HCT116 (cell line): ENCODE measurements at regions not wholly inside any gene's neighbourhood (a gene's known extent, or its start where the extent isn't known, plus 50 kb on each side); places are given as distances from the start of the nearest gene placed in this dataset.

Source experiments
- ATAC-seq: fragments of 200-7000 bp; cut with Tn5 transposase; 2 replicates; pipeline ENCODE4 v1.9.1; 2020; ENCODE audit warnings: mild to moderate bottlenecking, moderate library complexity
- BruUV-seq: library from RNA; stranded (reverse); fragments of 400-500 nt; replicated peaks from 2 replicates; lab custom pipeline; 2021; lab: Mats Ljungman, UMichigan
- CTCF ChIA-PET: fragments of 300-600 bp; sonication (Branson Sonifier 250); formaldehyde crosslinking; loops from one replicate; lab custom pipeline; 2021; ENCODE audit warnings: antibody characterized with exemption; lab: Charles Lee
- POLR2A ChIA-PET: fragments of 300-600, 350-600 bp; sonication (Branson Sonifier 250); formaldehyde crosslinking; loops from one replicate; lab custom pipeline; 2021; ENCODE audit warnings: antibody characterized with exemption; lab: Charles Lee
- RAD21 ChIA-PET, 2 experiments: fragments of 300-600 bp; sonication (Branson Sonifier 250); formaldehyde crosslinking; loops; one replicate each; lab custom pipeline; 2023; ENCODE audit warnings: low total read pairs in 2 of 2; ENCODE audit not compliant: uncharacterized antibody in 2 of 2, unreplicated experiment in 2 of 2, low non-redundant PET in 1 of 2; lab: Charles Lee
- DNase-seq: peaks from one replicate; pipeline ENCODE4 v3.0.0-alpha.2; 2010; ENCODE audit warnings: low read depth, low spot score
- H2AFZ ChIP-seq: fragments of 200-600 bp; shearing (Covaris generic), sonication (generic); 2 replicates; pipeline ENCODE4 v1.6.1; 2017; ENCODE audit warnings: low read depth, mixed run types, mixed read lengths, antibody characterized with exemption, low read length; ENCODE audit not compliant: poor library complexity, severe bottlenecking
- H3K27ac ChIP-seq: 2 replicates; pipeline ENCODE4 v1.5.1; 2012; ENCODE audit warnings: low read depth, low read length
- H3K27me3 ChIP-seq: fragments of 200-600 bp; sonication (generic); 2 replicates; pipeline ENCODE4 v1.6.1; 2016; ENCODE audit warnings: mixed run types, low read length, mixed read lengths; ENCODE audit not compliant: insufficient read depth
- H3K36me3 ChIP-seq, 2 experiments: fragments of 200-500 bp in 1 of 2; fragments of 200-600 bp in 1 of 2; sonication (Bioruptor generic) in 1 of 2; sonication (generic) in 1 of 2; 2 replicates each; pipeline versions ENCODE4 v1.5.1 to v1.6.1; 2014 to 2016; ENCODE audit warnings: low read length in 2 of 2, inconsistent platforms in 1 of 2, mixed read lengths in 1 of 2, mixed run types in 1 of 2; ENCODE audit not compliant: insufficient read depth in 2 of 2, control insufficient read depth in 1 of 2
- H3K4me1 ChIP-seq, 2 experiments: fragments of 200-600 bp in 1 of 2; sonication (generic) in 1 of 2; 2 replicates each; pipeline versions ENCODE4 v1.5.1 to v1.6.1; 2012 to 2017; ENCODE audit warnings: low read length in 2 of 2, inconsistent platforms in 1 of 2, mild to moderate bottlenecking in 1 of 2, mixed read lengths in 1 of 2, mixed run types in 1 of 2, moderate library complexity in 1 of 2; ENCODE audit not compliant: insufficient read depth in 2 of 2, control insufficient read depth in 1 of 2
- H3K4me2 ChIP-seq: fragments of 200-600 bp; sonication (generic); 2 replicates; pipeline ENCODE4 v1.6.1; 2017; ENCODE audit warnings: mixed run types, low read length, mixed read lengths
- H3K4me3 ChIP-seq, 2 experiments: fragments of 200-600 bp in 1 of 2; sonication (generic) in 1 of 2; replicated peaks in 1 of 2; 2 replicates each; pipeline ENCODE4 v1.5.1; 2011 to 2016; ENCODE audit warnings: low read length in 2 of 2, control low read depth in 1 of 2, low read depth in 1 of 2, mild to moderate bottlenecking in 1 of 2, mixed read lengths in 1 of 2, mixed run types in 1 of 2
- H3K79me2 ChIP-seq: fragments of 200-600 bp; sonication (generic); 2 replicates; pipeline ENCODE4 v1.6.1; 2017; ENCODE audit warnings: mild to moderate bottlenecking, mixed run types, low read length, moderate library complexity, mixed read lengths; ENCODE audit not compliant: insufficient read depth
- H3K9ac ChIP-seq: fragments of 200-600 bp; sonication (generic); 2 replicates; pipeline ENCODE4 v1.6.1; 2016; ENCODE audit warnings: low read length, mixed read lengths
- H3K9me2 ChIP-seq: fragments of 200-600 bp; sonication (generic), shearing (Covaris generic); 2 replicates; pipeline ENCODE4 v1.6.1; 2017; ENCODE audit warnings: mixed run types, mild to moderate bottlenecking, moderate library complexity; ENCODE audit not compliant: insufficient read depth
- H3K9me3 ChIP-seq, 2 experiments: fragments of 200-500 bp in 1 of 2; fragments of 200-600 bp in 1 of 2; sonication (Bioruptor generic) in 1 of 2; sonication (generic) in 1 of 2; 2 replicates each; pipeline ENCODE4 v1.6.1; 2014 to 2017; ENCODE audit warnings: low read length in 2 of 2, mixed read lengths in 2 of 2, inconsistent platforms in 1 of 2, low read depth in 1 of 2, mild to moderate bottlenecking in 1 of 2, mixed run types in 1 of 2, moderate library complexity in 1 of 2; ENCODE audit not compliant: control insufficient read depth in 1 of 2, insufficient read depth in 1 of 2
- H4K20me1 ChIP-seq: fragments of 200-600 bp; sonication (generic), shearing (Covaris generic); 2 replicates; pipeline ENCODE4 v1.6.1; 2017; ENCODE audit warnings: mixed run types, mild to moderate bottlenecking, moderate library complexity; ENCODE audit not compliant: insufficient read depth
- CBX3 ChIP-seq: IDR thresholded peaks from 2 replicates; pipeline ENCODE4 v1.6.1; 2012; ENCODE audit warnings: low read depth
- EZH2 ChIP-seq: fragments of 200-600 bp; sonication (generic); IDR thresholded peaks from 2 replicates; pipeline ENCODE4 v1.6.1; 2017; ENCODE audit warnings: antibody characterized with exemption, mixed run types
- EZH2phosphoT487 ChIP-seq: fragments of 200-600 bp; IDR thresholded peaks from 2 replicates; pipeline ENCODE4 v1.6.1; 2018; ENCODE audit warnings: antibody characterized with exemption, borderline replicate concordance
- FOSL1 ChIP-seq: IDR thresholded peaks from 2 replicates; pipeline ENCODE4 v1.6.1; 2012; ENCODE audit warnings: low read depth
- JUND ChIP-seq: IDR thresholded peaks from 2 replicates; pipeline ENCODE4 v1.6.1; 2012
- POLR2A ChIP-seq: IDR thresholded peaks from 2 replicates; pipeline ENCODE4 v1.7.0; 2011; ENCODE audit warnings: borderline replicate concordance; ENCODE audit not compliant: insufficient read depth, insufficient read length; ENCODE audit errors: extremely low read depth
- POLR2AphosphoS5 ChIP-seq: IDR thresholded peaks from 2 replicates; pipeline ENCODE4 v1.6.1; 2011; ENCODE audit warnings: mild to moderate bottlenecking, low read depth, low read length, moderate library complexity
- SP1 ChIP-seq: IDR thresholded peaks from 2 replicates; pipeline ENCODE4 v1.6.1; 2012; ENCODE audit warnings: low read depth
- ZFX ChIP-seq: fragments of 450-650 bp; IDR thresholded peaks from 2 replicates; pipeline ENCODE4 v1.6.1; 2017
- intact Hi-C: fragments of 100-400 bp; cut with micrococcal nuclease; formaldehyde crosslinking; loops from 2 replicates; pipeline ENCODE4 v1.10.0; 2022
- TF ChIP-seq, protein P1 (sequence below): IDR thresholded peaks from 2 replicates; pipeline ENCODE4 v1.6.1; 2012; ENCODE audit warnings: low read depth
- TF ChIP-seq, protein P2 (sequence below), 3 experiments: fragments of 200-600 bp in 1 of 3; sonication (generic) in 1 of 3; IDR thresholded peaks in 2 of 3; conservative IDR thresholded peaks in 1 of 3; 2 replicates each; pipeline ENCODE4 v1.5.1; 2012 to 2017; ENCODE audit warnings: low read depth in 2 of 3, low read length in 2 of 3, antibody characterized with exemption in 1 of 3, borderline replicate concordance in 1 of 3, control low read depth in 1 of 3, mild to moderate bottlenecking in 1 of 3, mixed read lengths in 1 of 3, mixed run types in 1 of 3, moderate library complexity in 1 of 3; ENCODE audit not compliant: insufficient read depth in 1 of 3
- TF ChIP-seq, protein P3 (sequence below): IDR thresholded peaks from 2 replicates; pipeline ENCODE4 v1.6.1; 2011; ENCODE audit warnings: mild to moderate bottlenecking, low read length, moderate library complexity; ENCODE audit not compliant: insufficient replicate concordance; ENCODE audit errors: extremely low read depth
- TF ChIP-seq, protein P4 (sequence below): IDR thresholded peaks from 2 replicates; pipeline ENCODE4 v1.6.1; 2012
- TF ChIP-seq, protein P5 (sequence below): IDR thresholded peaks from 2 replicates; pipeline ENCODE4 v1.6.1; 2012

DNA sequence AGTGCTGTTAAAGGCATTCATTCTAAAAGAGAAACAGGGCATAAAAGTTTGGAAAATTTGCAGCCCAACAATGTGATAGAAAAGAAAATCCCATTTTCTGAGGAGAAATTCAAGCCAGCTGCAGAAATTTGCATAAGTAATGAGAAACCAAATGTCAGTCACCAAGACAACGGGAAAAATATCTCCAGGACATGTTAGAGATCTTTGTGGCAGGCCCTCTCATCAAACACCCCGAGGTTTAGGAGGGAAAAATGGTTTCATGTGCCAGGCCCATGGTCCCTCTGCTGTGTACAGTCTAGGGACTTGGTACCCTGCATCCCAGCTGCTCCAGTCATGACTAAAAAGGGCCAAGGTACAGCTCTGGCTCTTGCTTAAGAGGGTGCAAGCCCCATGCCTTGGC, 251.0 kb upstream of the FAR2 start:
- H2AFZ ChIP-seq = no peak overlapping the region
- H3K9me3 ChIP-seq = no peaks in the 10 kb centered on the region; a peak in 1 of 4 replicates
- ChIA-PET RAD21 (no interaction called here), POLR2A (no interaction called here), CTCF (no interaction called here)
- H3K4me1 ChIP-seq = no peaks in the 10 kb centered on the region
- no peak overlapping the region for H3K4me2 ChIP-seq
- no peaks in the 10 kb centered on the region for H3K79me2 ChIP-seq
- no peaks in the 10 kb centered on the region for H3K36me3 ChIP-seq
- no peaks in the 10 kb centered on the region for H4K20me1 ChIP-seq
- TF ChIP-seq SP1 = no peak
- no peaks in the 10 kb centered on the region for H3K9me2 ChIP-seq
- DNase-seq (no peak), ATAC-seq (no peak)
- H3K27ac ChIP-seq = no peak overlapping the region
- H3K9ac ChIP-seq = no peak overlapping the region
- no peak overlapping the region for H3K4me3 ChIP-seq
- BruUV-seq = no TSS peak
- intact Hi-C loops = no loop called here
- H3K27me3 ChIP-seq = no peaks in the 10 kb centered on the region

DNA sequence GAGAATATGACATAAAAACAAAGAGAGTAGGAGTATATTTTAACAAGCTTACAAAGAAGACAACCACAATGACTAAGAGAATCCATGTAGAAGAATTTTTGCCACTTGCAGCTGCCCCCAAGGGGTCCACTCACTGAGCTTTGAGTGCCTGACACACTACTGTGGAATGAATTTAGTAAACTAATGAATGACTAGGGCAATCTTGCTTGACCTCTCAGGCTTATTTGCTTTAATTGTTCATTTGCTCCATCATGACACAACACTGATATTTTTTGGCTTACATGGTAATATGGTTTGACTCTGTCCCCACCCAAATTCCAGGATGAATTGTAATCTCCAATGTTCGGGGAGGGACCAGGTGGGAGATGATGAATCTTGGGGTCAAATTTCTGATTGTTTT, 249.1 kb upstream of the FAR2 start:
- no peaks in the 10 kb centered on the region; a peak in 1 of 4 replicates for H3K9me3 ChIP-seq
- no peaks in the 10 kb centered on the region for H3K9me2 ChIP-seq
- ATAC-seq (no peak), DNase-seq (no peak)
- no peaks in the 10 kb centered on the region for H3K36me3 ChIP-seq
- no peak overlapping the region for H3K9ac ChIP-seq
- no peak overlapping the region for H2AFZ ChIP-seq
- H4K20me1 ChIP-seq = no peaks in the 10 kb centered on the region
- H3K79me2 ChIP-seq = no peaks in the 10 kb centered on the region
- H3K4me2 ChIP-seq = no peak overlapping the region
- ChIA-PET CTCF (no interaction called here), POLR2A (no interaction called here), RAD21 (no interaction called here)
- H3K27me3 ChIP-seq = no peaks in the 10 kb centered on the region
- no peak overlapping the region for H3K27ac ChIP-seq
- BruUV-seq = no TSS peak
- H3K4me1 ChIP-seq = no peaks in the 10 kb centered on the region
- no peak overlapping the region for H3K4me3 ChIP-seq
- intact Hi-C loops = no loop called here
- TF ChIP-seq, protein P1, sequence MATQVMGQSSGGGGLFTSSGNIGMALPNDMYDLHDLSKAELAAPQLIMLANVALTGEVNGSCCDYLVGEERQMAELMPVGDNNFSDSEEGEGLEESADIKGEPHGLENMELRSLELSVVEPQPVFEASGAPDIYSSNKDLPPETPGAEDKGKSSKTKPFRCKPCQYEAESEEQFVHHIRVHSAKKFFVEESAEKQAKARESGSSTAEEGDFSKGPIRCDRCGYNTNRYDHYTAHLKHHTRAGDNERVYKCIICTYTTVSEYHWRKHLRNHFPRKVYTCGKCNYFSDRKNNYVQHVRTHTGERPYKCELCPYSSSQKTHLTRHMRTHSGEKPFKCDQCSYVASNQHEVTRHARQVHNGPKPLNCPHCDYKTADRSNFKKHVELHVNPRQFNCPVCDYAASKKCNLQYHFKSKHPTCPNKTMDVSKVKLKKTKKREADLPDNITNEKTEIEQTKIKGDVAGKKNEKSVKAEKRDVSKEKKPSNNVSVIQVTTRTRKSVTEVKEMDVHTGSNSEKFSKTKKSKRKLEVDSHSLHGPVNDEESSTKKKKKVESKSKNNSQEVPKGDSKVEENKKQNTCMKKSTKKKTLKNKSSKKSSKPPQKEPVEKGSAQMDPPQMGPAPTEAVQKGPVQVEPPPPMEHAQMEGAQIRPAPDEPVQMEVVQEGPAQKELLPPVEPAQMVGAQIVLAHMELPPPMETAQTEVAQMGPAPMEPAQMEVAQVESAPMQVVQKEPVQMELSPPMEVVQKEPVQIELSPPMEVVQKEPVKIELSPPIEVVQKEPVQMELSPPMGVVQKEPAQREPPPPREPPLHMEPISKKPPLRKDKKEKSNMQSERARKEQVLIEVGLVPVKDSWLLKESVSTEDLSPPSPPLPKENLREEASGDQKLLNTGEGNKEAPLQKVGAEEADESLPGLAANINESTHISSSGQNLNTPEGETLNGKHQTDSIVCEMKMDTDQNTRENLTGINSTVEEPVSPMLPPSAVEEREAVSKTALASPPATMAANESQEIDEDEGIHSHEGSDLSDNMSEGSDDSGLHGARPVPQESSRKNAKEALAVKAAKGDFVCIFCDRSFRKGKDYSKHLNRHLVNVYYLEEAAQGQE = no peak
- TF ChIP-seq, protein P2, sequence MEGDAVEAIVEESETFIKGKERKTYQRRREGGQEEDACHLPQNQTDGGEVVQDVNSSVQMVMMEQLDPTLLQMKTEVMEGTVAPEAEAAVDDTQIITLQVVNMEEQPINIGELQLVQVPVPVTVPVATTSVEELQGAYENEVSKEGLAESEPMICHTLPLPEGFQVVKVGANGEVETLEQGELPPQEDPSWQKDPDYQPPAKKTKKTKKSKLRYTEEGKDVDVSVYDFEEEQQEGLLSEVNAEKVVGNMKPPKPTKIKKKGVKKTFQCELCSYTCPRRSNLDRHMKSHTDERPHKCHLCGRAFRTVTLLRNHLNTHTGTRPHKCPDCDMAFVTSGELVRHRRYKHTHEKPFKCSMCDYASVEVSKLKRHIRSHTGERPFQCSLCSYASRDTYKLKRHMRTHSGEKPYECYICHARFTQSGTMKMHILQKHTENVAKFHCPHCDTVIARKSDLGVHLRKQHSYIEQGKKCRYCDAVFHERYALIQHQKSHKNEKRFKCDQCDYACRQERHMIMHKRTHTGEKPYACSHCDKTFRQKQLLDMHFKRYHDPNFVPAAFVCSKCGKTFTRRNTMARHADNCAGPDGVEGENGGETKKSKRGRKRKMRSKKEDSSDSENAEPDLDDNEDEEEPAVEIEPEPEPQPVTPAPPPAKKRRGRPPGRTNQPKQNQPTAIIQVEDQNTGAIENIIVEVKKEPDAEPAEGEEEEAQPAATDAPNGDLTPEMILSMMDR (IDR thresholded peaks at IDR 0.05 in 2 of 3, conservative IDR thresholded peaks at IDR 0.05 in 1 of 3; ENCODE audit: borderline replicate concordance in 1 of 3, insufficient read depth in 1 of 3, low read depth in 2 of 3, low read length in 2 of 3) = no peak
- TF ChIP-seq, protein P3, sequence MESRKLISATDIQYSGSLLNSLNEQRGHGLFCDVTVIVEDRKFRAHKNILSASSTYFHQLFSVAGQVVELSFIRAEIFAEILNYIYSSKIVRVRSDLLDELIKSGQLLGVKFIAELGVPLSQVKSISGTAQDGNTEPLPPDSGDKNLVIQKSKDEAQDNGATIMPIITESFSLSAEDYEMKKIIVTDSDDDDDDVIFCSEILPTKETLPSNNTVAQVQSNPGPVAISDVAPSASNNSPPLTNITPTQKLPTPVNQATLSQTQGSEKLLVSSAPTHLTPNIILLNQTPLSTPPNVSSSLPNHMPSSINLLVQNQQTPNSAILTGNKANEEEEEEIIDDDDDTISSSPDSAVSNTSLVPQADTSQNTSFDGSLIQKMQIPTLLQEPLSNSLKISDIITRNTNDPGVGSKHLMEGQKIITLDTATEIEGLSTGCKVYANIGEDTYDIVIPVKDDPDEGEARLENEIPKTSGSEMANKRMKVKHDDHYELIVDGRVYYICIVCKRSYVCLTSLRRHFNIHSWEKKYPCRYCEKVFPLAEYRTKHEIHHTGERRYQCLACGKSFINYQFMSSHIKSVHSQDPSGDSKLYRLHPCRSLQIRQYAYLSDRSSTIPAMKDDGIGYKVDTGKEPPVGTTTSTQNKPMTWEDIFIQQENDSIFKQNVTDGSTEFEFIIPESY = no peak
- no peak for TF ChIP-seq CBX3
- TF ChIP-seq FOSL1 = no peak
- no peak for TF ChIP-seq POLR2AphosphoS5
- TF ChIP-seq, protein P4, sequence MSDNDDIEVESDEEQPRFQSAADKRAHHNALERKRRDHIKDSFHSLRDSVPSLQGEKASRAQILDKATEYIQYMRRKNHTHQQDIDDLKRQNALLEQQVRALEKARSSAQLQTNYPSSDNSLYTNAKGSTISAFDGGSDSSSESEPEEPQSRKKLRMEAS = no peak
- TF ChIP-seq SP1 = no peak
- TF ChIP-seq, protein P5, sequence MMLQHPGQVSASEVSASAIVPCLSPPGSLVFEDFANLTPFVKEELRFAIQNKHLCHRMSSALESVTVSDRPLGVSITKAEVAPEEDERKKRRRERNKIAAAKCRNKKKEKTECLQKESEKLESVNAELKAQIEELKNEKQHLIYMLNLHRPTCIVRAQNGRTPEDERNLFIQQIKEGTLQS = no peak
- TF ChIP-seq JUND = no peak
- TF ChIP-seq EZH2 = no peak
- TF ChIP-seq ZFX = no peak
- TF ChIP-seq POLR2A = no peak
- no peak for TF ChIP-seq EZH2phosphoT487
